ENCODE measurements at regions not wholly inside any gene's neighbourhood (a gene's known extent, or its start where the extent isn't known, plus 50 kb on each side); places are given as distances from the start of the nearest gene placed in this dataset.

GRCh38 chr7:156305351-156305750 is 335.2 kb upstream of the RNF32 start:
- no peak for DNase-seq (ENCODE audit: low spot score)

- no peak for DNase-seq (ENCODE audit: low spot score)
These were observed 357.8 kb upstream of the RNF32 start for GRCh38 chr7:156282816-156283215.

GRCh38 chr7:156279635-156280034 is 360.9 kb upstream of the RNF32 start:
- no peak for DNase-seq (ENCODE audit: low spot score)

GRCh38 chr7:156275292-156275691 is 365.3 kb upstream of the RNF32 start:
- DNase-seq (ENCODE audit: low spot score): no peak

- DNase-seq (ENCODE audit: low spot score): no peak
These were observed 366.0 kb upstream of the RNF32 start for GRCh38 chr7:156274557-156274956.

- no peak for DNase-seq (ENCODE audit: low spot score)
These were observed 379.0 kb upstream of the RNF32 start for GRCh38 chr7:156261581-156261980.

GRCh38 chr7:156257904-156258303 is 382.7 kb upstream of the RNF32 start:
- no peak for DNase-seq (ENCODE audit: low spot score)

GRCh38 chr7:156255635-156256034 is 384.9 kb upstream of the RNF32 start:
- no peak for DNase-seq (ENCODE audit: low spot score)

GRCh38 chr7:156251861-156252260 is 388.7 kb upstream of the RNF32 start:
- DNase-seq (ENCODE audit: low spot score): no peak

- no peak for DNase-seq (ENCODE audit: low spot score)
These were observed 400.0 kb upstream of the RNF32 start for GRCh38 chr7:156240532-156240931.

GRCh38 chr7:156238366-156239133 is 402.0 kb upstream of the RNF32 start:
- DNase-seq (ENCODE audit: low spot score): no peak

GRCh38 chr7:156237614-156238013 is 403.0 kb upstream of the RNF32 start:
- DNase-seq (ENCODE audit: low spot score): no peak

GRCh38 chr7:156236936-156237599 is 403.5 kb upstream of the RNF32 start:
- DNase-seq (ENCODE audit: low spot score): no peak

- DNase-seq (ENCODE audit: low spot score): no peak
These were observed 404.2 kb upstream of the RNF32 start for GRCh38 chr7:156236181-156236889.

GRCh38 chr7:156234666-156235494 is 405.7 kb upstream of the RNF32 start:
- DNase-seq (ENCODE audit: low spot score): no peak

- DNase-seq (ENCODE audit: low spot score): no peak
These were observed 406.4 kb upstream of the RNF32 start for GRCh38 chr7:156234192-156234591.

GRCh38 chr7:156232931-156233705 is 407.5 kb upstream of the RNF32 start:
- DNase-seq (ENCODE audit: low spot score): no peak

GRCh38 chr7:156230576-156230975 is 410.0 kb upstream of the RNF32 start:
- DNase-seq (ENCODE audit: low spot score): no peak

- no peak for DNase-seq (ENCODE audit: low spot score)
These were observed 412.6 kb upstream of the SHH start for GRCh38 chr7:156224833-156225225.

- DNase-seq (ENCODE audit: low spot score): no peak
These were observed 411.9 kb upstream of the SHH start for GRCh38 chr7:156223935-156224832.

All from activated CD4-positive, alpha-beta T cell treated with anti-CD3 and anti-CD28 coated beads, Interleukin-2, Interleukin-4, amounts not matched to agents 100 ng/mL and 50 ng/mL, durations not matched to agents 16 hours and 8 hours (primary cell).